Heart left ventricle (tissue), 13 donors: ENCODE measurements at regions not wholly inside any gene's neighbourhood (a gene's known extent, or its start where the extent isn't known, plus 50 kb on each side); places are given as distances from the start of the nearest gene placed in this dataset.

ENCODE experiments used
- POLR2A ChIP-seq, 2 donors: fragments of 450-650 bp; IDR thresholded peaks; one replicate each; pipeline ENCODE4 v1.6.1; 2017; ENCODE audit warnings: antibody characterized with exemption in 2 of 2, mild to moderate bottlenecking in 2 of 2, moderate library complexity in 2 of 2
- TF ChIP-seq, protein P1 (sequence below), 12 donors: fragments of 200-600 bp; sonication (generic) in 4 of 12; IDR thresholded peaks; one replicate each; pipeline versions ENCODE4 v1.5.0 to v1.8.0; 2018 to 2022; ENCODE audit warnings: antibody characterized with exemption in 12 of 12, mild to moderate bottlenecking in 5 of 12
- donor health status: ischemic (EF 13 %, LVEDD 7.1; RV severe dilation, severe dysfunction).
- donor health status: DM: no; HTN: yes; CAD: no.
- donor health status: DM: no; HTN: no; CAD: no.
- donor health status: ischemic (EF 25% LVEDD 6.9; RV normal size, moderate dysfunction).
- donor health status: ischemic (EF 25% LVEDD 5.7; RV mildly dilated, moderate dysfunction).
- donor health status: ischemic (EF 35%, LVEDD 5.7; RV mildly dilated, moderate dysfunction).
- donor health status: nonischemic (EF 11% LVEDD 7.7; RV severe dilation, severe dysfunction).
- donor health status: DM: yes; HTN: yes; CAD: no.
- donor health status: PGD.
- donor health status: ischemic (EF 29% LVEDD 5.4; RV normal size, mild dysfunction).
- donor health status: nonischemic (EF 23%, LVEDD 6.1; RV moderate dilation, normal function).

DNA sequence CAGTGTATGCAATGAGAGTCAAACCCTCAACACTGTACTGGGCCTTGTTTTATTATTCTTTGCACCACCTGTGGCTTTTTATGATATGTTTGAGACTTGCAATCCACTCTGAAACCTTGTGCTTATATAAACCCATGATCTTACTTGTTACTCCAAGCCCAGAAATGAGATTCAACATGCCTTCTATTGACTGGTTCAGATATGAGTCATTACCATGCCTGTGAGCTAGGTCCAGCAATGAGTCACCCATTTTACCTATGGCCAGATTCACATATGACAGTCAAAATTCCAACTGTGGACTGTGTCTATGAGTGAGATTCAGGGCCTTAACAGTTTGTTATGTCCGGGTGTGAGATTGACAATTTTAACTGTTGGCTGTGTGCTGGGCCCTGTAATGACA lies 1846.1 kb downstream of the TP53TG3F start:
- TF ChIP-seq, protein P1, sequence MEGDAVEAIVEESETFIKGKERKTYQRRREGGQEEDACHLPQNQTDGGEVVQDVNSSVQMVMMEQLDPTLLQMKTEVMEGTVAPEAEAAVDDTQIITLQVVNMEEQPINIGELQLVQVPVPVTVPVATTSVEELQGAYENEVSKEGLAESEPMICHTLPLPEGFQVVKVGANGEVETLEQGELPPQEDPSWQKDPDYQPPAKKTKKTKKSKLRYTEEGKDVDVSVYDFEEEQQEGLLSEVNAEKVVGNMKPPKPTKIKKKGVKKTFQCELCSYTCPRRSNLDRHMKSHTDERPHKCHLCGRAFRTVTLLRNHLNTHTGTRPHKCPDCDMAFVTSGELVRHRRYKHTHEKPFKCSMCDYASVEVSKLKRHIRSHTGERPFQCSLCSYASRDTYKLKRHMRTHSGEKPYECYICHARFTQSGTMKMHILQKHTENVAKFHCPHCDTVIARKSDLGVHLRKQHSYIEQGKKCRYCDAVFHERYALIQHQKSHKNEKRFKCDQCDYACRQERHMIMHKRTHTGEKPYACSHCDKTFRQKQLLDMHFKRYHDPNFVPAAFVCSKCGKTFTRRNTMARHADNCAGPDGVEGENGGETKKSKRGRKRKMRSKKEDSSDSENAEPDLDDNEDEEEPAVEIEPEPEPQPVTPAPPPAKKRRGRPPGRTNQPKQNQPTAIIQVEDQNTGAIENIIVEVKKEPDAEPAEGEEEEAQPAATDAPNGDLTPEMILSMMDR (IDR thresholded peaks at IDR 0.05), result no peak
- TF ChIP-seq POLR2A (IDR thresholded peaks at IDR 0.05), result no peak
